ENCODE measurements at regions not wholly inside any gene's neighbourhood (a gene's known extent, or its start where the extent isn't known, plus 50 kb on each side); places are given as distances from the start of the nearest gene placed in this dataset.
A peak's percentile ranks its signal among the peaks of the same experiment; 100 is the strongest.

DNA sequence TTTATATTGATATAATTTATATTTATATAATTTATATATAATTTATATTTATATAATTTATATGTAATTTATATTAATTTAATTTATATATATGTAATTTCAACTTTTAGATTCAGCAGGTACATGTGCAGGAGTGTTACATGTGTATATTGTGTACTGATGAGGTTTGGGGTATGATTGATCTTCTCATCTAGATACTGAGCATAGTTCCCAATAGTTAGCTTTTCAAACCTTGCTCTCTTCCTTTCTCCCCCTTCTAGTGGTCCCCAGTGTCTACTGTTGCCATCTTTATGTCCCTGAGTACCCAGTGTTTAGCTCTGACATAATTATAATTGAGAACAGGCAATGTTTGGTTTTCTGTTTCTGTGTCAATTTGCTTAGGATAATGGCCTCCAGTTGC, 1335.3 kb upstream of the CDH2 start:
- DNase-seq (ENCODE audit: low spot score in 2 of 2) (no peak), ATAC-seq (peak; percentile 28 to 71)
- H3K9me3 Mint-ChIP-seq: peaks cover 10 to 16% of the 10 kb centered on the region in 2 donors
- H3K36me3 Mint-ChIP-seq: no peaks in the 10 kb centered on the region
- no peak overlapping the region for H3K27ac Mint-ChIP-seq

DNA sequence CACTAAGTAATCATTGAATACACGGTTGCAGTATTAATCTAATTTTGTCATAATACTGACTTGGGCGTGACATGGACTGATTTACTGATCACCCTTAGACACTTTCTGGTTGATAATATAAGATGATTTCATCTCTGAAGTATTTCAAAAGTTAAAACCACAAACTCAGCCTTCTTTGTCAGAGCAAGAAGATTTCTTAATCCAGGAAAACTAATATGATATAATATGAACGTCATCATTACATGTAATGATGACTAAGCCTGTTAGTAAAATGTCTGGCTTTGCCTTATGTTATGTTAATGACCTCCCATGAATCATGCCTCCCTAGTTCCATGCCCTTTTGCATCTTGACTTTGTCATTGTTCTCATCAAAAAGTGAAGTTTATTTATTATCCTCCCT, 1325.0 kb upstream of the CDH2 start:
- Mint-ChIP-seq H3K9me3 (peaks cover 9 to 25% of the 10 kb centered on the region in 2 donors), H3K36me3 (no peaks in the 10 kb centered on the region), H3K27ac (no peak overlapping the region)
- DNase-seq (ENCODE audit: low spot score in 2 of 2): no peak
- no peak for ATAC-seq

DNA sequence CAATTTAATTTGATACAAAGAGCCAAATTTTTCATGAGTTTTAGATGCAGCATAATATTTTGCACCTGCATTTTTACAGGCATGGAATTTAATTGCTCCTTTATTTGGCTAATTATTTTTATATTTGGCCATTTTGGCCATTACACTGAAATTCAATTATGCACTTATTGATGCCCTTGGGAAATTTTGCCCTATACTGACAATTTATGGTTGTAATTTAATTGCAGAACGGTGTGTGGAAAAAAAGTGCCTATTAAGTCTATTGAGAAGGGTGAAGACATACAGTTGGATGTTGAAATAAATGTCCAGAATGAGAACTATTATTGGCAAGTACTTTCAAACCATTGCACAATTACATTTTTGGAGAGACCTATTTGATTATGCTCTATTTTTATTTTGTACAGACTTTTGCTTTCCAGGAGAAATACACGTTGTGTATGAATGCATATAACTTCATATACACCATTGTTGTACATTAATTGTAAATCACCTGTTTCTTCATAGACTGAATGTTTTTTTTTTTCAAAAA, 1319.3 kb upstream of the CDH2 start:
- ATAC-seq (no peak), DNase-seq (ENCODE audit: low spot score in 2 of 2) (no peak)
- H3K36me3 Mint-ChIP-seq: peaks cover 0 to 4% of the 10 kb centered on the region in 2 donors
- peaks cover 10 to 14% of the 10 kb centered on the region in 2 donors for H3K9me3 Mint-ChIP-seq
- no peak overlapping the region for H3K27ac Mint-ChIP-seq

DNA sequence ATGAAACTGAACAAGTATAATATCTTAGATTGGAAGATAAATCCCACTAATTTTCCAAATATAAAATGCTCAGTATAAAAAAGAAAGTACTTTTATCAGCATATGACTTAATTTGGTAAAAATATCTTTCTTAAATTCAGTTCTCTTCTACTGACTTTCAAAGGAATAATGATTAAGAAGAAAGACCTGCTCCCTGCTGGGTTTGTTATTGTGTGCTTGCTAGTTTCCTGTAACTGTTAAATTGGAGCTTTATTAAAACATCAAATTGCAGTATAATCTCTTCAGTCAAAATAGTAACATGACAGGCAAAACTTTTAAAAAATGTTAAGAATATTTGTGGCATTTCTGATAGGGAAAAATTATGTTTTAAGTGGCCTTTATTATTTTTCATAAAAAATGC, 1317.4 kb upstream of the CDH2 start:
- H3K9me3 Mint-ChIP-seq: peaks cover 14 to 17% of the 10 kb centered on the region in 2 donors
- H3K27ac Mint-ChIP-seq: no peak overlapping the region
- H3K36me3 Mint-ChIP-seq: peaks cover 0 to 4% of the 10 kb centered on the region in 2 donors
- ATAC-seq (no peak), DNase-seq (ENCODE audit: low spot score in 2 of 2) (no peak)

DNA sequence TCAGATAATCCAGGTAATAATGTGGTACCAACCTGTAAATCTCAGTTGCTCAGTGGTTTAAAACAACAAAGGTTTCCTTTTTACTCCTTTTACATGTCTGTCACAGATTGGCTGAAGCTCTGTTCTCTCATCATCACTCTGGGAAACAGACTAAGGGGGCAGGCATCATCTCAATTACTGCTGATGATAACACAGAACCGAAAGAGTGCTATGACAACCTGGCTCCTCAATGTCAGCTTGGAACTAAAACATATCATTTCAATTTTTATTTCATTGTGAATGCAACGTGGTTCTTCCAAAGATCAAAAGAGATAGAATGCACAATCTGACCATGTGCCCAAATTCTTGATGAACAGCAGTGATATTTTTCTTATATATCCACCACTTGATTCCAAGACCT, 1315.0 kb upstream of the CDH2 start:
- Mint-ChIP-seq H3K27ac (no peak overlapping the region), H3K36me3 (peaks cover 0 to 4% of the 10 kb centered on the region in 2 donors), H3K9me3 (peaks cover 10 to 17% of the 10 kb centered on the region in 2 donors)
- no peak for DNase-seq (ENCODE audit: low spot score in 2 of 2)
- no peak for ATAC-seq

DNA sequence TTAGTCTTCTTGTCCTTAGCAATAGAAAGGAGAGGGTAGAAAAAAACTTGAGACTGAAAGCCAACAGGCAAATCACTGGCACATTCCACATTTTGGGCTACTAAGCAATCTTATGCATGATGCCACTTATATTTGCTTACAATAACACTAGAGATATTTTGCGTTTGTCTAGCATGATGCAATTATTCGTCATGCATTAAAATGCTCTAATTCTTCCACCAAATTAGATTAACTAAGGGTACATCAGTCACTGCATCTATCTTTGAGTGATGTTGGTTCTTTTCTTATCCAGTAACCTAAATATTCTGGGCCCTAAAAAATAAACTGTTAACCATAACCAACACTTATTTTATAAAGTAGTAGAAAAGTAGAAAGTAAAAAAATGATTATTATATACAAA, 1311.7 kb upstream of the CDH2 start:
- no peak for DNase-seq (ENCODE audit: low spot score in 2 of 2)
- no peak for ATAC-seq
- Mint-ChIP-seq H3K27ac (no peak overlapping the region), H3K9me3 (peaks cover 9 to 20% of the 10 kb centered on the region in 2 donors), H3K36me3 (peaks cover 0 to 4% of the 10 kb centered on the region in 2 donors)

DNA sequence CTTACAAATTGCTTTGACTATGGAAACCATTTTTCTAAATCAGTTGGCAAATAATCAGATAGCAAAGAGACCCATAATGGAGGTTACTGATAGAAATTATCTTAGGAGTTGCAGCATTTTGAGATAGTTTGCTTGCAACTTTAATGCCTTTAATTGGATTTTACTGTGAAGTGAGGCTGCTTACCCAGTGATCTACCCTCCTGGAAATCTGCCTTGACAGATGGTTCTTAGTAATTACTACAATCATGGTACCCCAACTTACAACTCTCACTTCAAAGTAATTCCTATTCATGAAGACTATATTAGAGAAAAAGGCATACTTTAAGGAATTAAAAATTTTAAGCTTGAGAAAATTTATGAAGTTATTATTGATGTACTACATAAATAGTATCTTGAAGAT, 1288.6 kb upstream of the CDH2 start:
- Mint-ChIP-seq H3K36me3 (no peaks in the 10 kb centered on the region), H3K27ac (no peak overlapping the region), H3K9me3 (peaks cover 10 to 25% of the 10 kb centered on the region in 2 donors)
- ATAC-seq: no peak
- DNase-seq (ENCODE audit: low spot score in 2 of 2): no peak

DNA sequence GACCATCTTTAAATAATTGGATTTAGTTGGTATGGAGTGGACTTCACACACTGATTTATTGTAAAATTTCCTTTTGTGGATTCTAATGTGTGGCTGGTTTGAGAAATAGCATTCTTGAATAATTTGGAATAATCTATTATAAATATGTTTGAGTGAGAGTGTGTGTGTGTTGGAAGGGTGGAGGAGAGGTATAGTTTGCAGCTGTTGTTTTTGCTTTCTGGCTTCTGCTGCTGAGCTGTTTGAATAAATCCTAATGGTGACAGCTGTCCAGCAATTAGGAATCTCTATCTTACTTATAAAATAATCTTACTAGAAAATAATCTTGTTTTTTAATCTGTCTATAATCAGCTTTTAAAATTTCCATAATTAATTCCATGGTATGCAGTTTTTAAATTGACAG, 1283.0 kb upstream of the CDH2 start:
- Mint-ChIP-seq H3K9me3 (peaks cover 9 to 22% of the 10 kb centered on the region in 2 donors), H3K36me3 (no peaks in the 10 kb centered on the region), H3K27ac (no peak overlapping the region)
- ATAC-seq (no peak), DNase-seq (ENCODE audit: low spot score in 2 of 2) (no peak)

DNA sequence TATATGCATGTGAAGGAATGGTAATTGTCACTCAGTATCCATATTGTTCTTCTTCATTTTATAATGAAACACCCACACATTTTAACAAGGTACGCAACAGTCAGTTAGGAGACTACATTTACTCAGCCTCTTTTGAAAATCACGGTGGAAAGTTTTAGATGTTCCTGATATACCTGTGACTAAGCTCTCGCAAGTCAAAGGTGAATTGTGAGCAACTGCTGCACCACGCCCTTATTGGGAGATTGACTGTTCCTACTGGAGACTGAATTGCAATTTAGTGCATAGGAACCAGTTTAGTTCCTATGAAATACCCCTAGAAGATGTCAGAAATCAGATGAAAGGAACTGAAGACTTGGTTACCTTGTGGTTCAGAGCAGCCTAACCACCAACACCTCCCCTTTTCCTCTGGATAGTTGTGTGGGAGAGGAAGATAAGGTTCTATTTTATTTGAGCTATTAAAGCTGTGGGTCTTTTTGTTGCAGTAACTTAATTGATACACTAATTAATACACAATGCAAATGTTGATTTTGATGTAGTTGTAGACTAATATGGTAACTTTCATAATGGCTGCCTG, 1280.5 kb upstream of the CDH2 start:
- Mint-ChIP-seq H3K27ac (no peak overlapping the region), H3K36me3 (no peaks in the 10 kb centered on the region), H3K9me3 (peaks cover 13% of the 10 kb centered on the region in 2 donors)
- no peak for DNase-seq (ENCODE audit: low spot score in 2 of 2)
- ATAC-seq: no peak

DNA sequence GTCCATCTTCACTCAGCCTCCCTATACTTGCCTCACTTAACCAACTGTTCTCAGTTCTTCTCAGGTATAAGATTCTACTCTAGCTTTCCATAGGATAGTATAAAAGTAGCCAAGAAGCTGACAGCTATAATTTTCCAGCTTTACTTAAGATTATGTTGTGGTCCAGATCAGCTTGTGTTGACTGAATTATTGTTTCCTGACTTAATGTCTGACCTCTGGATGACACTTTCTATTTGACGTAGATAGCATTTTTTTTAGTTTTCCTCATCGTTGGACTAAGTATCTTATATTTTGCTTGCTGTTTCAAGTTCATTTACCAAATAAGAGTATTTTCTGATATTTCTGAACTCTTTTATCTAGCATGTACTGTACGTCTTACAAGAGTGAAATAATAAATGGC, 1272.5 kb upstream of the CDH2 start:
- H3K27ac Mint-ChIP-seq: no peak overlapping the region
- peaks cover 5 to 7% of the 10 kb centered on the region in 2 donors for H3K9me3 Mint-ChIP-seq
- ATAC-seq: no peak
- no peak for DNase-seq (ENCODE audit: low spot score in 2 of 2)
- no peaks in the 10 kb centered on the region for H3K36me3 Mint-ChIP-seq

DNA sequence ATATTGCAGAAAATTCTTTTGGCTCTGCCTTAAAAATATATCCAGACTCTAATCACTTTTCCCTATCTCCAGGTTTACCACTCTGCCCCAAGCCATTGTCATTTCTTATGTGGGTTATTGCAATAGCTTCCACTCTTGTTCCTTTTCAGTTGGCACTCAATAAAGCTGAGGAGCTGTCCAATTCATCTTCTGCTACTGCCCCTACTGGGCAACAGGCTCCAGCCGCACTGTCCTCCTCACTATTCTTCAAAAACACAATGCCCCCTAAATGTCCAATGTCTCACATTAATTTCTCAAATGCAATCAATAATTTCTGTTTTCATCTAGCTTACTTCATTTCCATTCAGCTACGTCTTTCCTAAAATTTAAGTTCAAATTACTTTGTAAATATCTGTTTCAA, 1262.5 kb upstream of the CDH2 start:
- Mint-ChIP-seq H3K36me3 (peaks cover 0 to 7% of the 10 kb centered on the region in 2 donors), H3K9me3 (peaks cover 20 to 22% of the 10 kb centered on the region in 2 donors), H3K27ac (no peak overlapping the region)
- no peak for ATAC-seq
- DNase-seq (ENCODE audit: low spot score in 2 of 2): no peak

DNA sequence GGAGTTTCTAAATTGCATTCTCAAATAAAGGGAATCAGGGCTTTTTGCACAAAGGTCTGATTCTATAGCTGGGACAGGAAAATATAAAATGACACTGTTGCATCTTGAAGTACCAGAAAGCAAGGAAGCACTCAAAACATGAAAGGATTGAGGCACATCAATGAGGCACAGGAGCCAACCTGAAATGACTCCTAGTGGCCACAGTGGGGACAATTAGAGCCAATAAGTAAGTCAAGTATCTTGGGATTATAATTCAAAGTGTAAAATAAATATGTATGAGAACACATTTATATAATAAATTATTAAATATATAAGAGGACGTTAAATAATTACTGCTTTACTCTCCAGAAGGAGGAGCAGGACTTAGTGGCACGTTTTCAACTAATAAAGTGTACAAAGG, 1259.5 kb upstream of the CDH2 start:
- no peak overlapping the region for H3K27ac Mint-ChIP-seq
- H3K9me3 Mint-ChIP-seq: peaks cover 24 to 32% of the 10 kb centered on the region in 2 donors
- no peak for ATAC-seq
- peaks cover 0 to 7% of the 10 kb centered on the region in 2 donors for H3K36me3 Mint-ChIP-seq
- DNase-seq (ENCODE audit: low spot score in 2 of 2): no peak

DNA sequence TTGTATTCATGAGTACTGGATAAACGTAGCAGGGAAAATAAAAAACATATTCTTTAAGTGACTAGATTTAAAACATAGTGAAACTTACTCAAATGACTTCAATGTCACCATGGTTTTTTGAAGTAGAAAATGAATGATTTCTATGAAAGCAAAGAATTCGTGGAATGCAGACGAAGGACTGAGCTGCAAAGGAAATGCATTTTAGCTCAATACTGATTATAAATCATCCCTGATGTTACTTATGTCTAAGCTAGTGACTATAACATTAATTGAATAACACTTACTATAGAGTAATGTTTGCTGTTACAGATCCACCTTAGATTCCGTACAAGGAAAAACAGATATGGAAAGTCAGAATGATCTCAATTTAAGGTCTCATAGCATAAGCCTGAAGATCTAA, 1257.7 kb upstream of the CDH2 start:
- DNase-seq (ENCODE audit: low spot score in 2 of 2): no peak
- no peak for ATAC-seq
- Mint-ChIP-seq H3K36me3 (peaks cover 0 to 7% of the 10 kb centered on the region in 2 donors), H3K9me3 (peaks cover 23 to 34% of the 10 kb centered on the region in 2 donors), H3K27ac (no peak overlapping the region)

DNA sequence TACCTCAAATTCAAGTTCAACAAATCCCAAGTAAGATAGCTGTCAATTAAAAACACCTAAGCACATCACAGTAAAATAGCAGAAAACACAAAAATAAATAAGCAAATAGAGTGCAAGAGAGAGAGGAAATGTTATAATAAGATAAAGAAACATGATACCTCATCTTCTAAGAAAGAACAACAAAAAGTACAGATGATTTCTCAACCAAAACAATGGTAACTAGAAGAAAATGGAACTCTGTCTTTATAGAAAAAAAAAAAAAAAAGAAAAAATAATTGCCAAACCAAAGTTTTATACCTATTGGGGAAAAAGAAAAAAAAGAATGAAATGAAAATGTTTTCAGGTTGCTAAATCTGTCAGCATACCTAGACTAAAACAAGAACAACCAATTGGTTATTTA, 1253.5 kb upstream of the CDH2 start:
- peaks cover 15 to 33% of the 10 kb centered on the region in 2 donors for H3K9me3 Mint-ChIP-seq
- H3K36me3 Mint-ChIP-seq: no peaks in the 10 kb centered on the region
- H3K27ac Mint-ChIP-seq: no peak overlapping the region
- DNase-seq (ENCODE audit: low spot score in 2 of 2) (no peak), ATAC-seq (no peak)

DNA sequence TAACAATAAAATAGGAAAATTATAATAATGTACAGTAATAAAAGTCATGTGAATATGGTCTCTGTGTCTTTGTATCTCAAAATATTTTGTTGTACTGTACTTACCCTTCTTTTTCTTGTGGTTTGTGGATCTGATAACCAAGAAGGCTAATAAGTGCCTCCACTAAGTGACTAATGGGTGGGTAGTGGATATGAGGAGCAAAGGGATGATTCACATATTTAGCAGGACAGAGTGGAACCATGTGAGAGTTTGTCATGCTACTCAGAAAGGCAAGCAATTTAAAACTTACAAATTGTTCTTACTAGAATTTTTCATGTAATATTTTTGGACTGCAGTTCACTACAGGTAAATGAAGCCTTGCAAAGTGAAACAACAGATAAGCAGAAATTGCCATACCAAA, 1241.2 kb upstream of the CDH2 start:
- peaks cover 20 to 25% of the 10 kb centered on the region in 2 donors for H3K9me3 Mint-ChIP-seq
- DNase-seq (ENCODE audit: low spot score in 2 of 2) (no peak), ATAC-seq (no peak)
- H3K36me3 Mint-ChIP-seq: peaks cover 4 to 11% of the 10 kb centered on the region in 2 donors
- no peak overlapping the region for H3K27ac Mint-ChIP-seq

DNA sequence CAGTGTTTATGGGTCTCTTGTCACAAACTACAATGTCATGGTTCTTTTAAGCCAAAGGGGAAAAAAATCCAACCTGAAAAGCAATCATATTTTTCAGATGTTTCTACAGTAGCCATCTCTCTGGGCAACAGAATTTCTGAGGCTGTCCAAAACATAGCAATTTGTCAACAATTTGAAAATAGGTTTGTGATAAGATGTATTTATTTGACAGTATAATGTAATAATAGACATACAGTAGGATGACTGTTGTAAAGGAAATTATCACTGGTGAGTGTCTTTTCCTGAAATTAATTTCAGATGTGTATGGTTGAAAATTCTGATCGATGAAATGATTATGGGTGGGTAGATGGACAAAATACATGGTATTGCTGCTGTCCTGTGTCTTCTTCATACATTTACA, 1230.1 kb upstream of the CDH2 start:
- DNase-seq (ENCODE audit: low spot score in 2 of 2): no peak
- H3K27ac Mint-ChIP-seq: no peak overlapping the region
- no peaks in the 10 kb centered on the region for H3K36me3 Mint-ChIP-seq
- ATAC-seq: no peak
- peaks cover 10 to 12% of the 10 kb centered on the region in 2 donors for H3K9me3 Mint-ChIP-seq

DNA sequence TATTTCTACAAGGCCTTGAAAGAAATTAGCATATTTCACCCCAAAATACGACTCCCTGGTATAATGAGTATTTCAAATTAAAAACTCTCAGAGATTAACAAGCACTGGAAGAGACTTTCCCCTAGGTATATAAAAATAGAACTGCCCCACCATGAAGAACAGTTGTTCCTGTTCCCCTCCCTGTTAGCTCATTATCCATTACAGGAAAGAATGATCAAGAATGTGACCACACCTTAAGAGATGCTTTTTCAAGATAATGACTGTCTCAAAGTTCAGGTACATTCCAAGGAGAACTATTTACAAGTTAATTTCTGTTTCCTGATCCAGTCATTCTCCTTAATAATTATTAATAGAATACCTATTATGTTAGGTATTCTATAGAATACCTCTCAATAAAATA, 1220.6 kb upstream of the CDH2 start:
- Mint-ChIP-seq H3K36me3 (peaks cover 8 to 12% of the 10 kb centered on the region in 2 donors), H3K27ac (no peak overlapping the region), H3K9me3 (peaks cover 26 to 29% of the 10 kb centered on the region in 2 donors)
- DNase-seq (ENCODE audit: low spot score in 2 of 2) (no peak), ATAC-seq (no peak)
